ENCODE measurements at regions not wholly inside any gene's neighbourhood (a gene's known extent, or its start where the extent isn't known, plus 50 kb on each side); places are given as distances from the start of the nearest gene placed in this dataset.

DNA sequence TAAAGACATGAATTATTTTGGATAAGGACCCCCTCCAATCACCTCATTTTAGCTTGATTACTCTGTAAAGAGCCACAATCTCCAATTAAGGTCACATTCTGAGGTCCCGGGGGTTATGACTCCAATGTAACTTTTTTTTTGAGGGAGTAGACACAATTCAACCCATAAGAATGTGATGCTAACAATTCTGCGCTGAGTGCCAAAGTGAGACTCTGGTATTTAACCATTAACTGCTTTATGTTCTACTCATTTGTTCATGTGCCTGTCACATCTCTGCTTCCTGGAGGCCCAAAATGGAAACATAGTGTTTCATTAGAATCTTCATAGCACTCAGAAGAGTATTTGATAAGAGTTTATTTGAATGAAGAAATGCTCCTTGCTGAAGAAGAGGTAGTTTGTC is 234.8 kb downstream of the CPE start:
- Histone ChIP-seq H3K36me3 (no peaks in the 10 kb centered on the region), H3K27ac (no peak overlapping the region), H3K9me3 (no peaks in the 10 kb centered on the region), H3K4me3 (no peak overlapping the region), H3K4me1 (no peaks in the 10 kb centered on the region), H3K27me3 (no peaks in the 10 kb centered on the region)
- intact Hi-C loops (cut with DNase I), result no loop called here
- TF ChIP-seq CTCF (IDR thresholded peaks at IDR 0.05), result no peak
- DNase-seq (ENCODE audit: low spot score in 2 of 2), result no peak

- Histone ChIP-seq H3K4me3 (no peak overlapping the region), H3K4me1 (no peaks in the 10 kb centered on the region), H3K27me3 (no peaks in the 10 kb centered on the region), H3K27ac (no peak overlapping the region), H3K36me3 (no peaks in the 10 kb centered on the region), H3K9me3 (no peaks in the 10 kb centered on the region)
- intact Hi-C loops (cut with DNase I), result no loop called here
- no peak for DNase-seq (ENCODE audit: low spot score in 2 of 2)
- no peak for TF ChIP-seq CTCF (IDR thresholded peaks at IDR 0.05)
These were observed 242.1 kb downstream of the CPE start for GRCh38 chr4:165620913-165621312.

DNA sequence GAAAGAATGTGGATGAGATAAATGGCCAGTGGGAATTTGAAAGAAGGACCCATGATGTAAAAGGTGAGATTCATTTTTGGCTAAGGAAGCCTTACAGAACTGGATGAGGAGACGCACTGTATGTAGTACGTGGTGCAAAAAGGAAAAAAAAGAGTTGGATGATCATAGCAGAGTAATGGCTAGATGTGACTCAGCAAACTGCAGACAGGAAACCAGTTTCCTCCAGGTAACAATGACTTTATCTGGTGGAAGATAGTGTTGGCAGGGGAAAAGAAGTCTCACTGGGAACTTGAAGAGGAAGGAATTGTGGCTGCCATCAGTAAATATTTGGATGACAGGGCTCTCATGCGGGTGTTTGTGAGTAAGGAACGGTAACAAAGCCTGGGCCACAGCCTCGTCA is 243.2 kb downstream of the CPE start:
- Histone ChIP-seq H3K27ac (no peak overlapping the region), H3K27me3 (no peaks in the 10 kb centered on the region), H3K4me1 (no peaks in the 10 kb centered on the region), H3K4me3 (no peak overlapping the region), H3K9me3 (no peaks in the 10 kb centered on the region), H3K36me3 (no peaks in the 10 kb centered on the region)
- intact Hi-C loops (cut with DNase I), result no loop called here
- TF ChIP-seq CTCF (IDR thresholded peaks at IDR 0.05), result no peak
- DNase-seq (ENCODE audit: low spot score in 2 of 2), result no peak

GRCh38 chr4:165625281-165625680 is 246.5 kb downstream of the CPE start:
- no peaks in the 10 kb centered on the region for H3K4me1 ChIP-seq
- no peaks in the 10 kb centered on the region for H3K36me3 ChIP-seq
- DNase-seq (ENCODE audit: low spot score in 2 of 2), result no peak
- intact Hi-C loops (cut with DNase I), result no loop called here
- TF ChIP-seq CTCF (IDR thresholded peaks at IDR 0.05), result no peak
- H3K9me3 ChIP-seq, result no peaks in the 10 kb centered on the region
- no peak overlapping the region for H3K4me3 ChIP-seq
- no peaks in the 10 kb centered on the region for H3K27me3 ChIP-seq
- H3K27ac ChIP-seq, result no peak overlapping the region

DNA sequence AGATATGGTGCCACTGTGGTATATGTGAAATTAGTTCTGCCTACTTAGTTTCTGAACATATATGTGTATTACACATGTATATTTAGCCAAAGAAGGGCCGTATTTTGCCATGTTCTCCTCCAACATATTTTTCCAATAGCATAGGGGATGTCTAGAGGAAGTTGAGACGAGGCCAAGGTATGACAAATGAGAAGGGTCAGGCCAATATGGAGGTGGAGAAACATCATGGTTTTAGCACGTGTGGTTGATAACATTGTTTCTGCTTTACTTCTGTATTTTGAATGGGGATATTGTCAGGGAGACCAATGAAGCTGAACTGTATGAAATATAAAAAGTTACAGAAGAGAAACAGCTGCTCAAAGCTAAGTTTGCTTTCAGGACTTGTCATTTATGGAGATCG is 246.7 kb upstream of the TLL1 start:
- Histone ChIP-seq H3K36me3 (no peaks in the 10 kb centered on the region), H3K27me3 (no peaks in the 10 kb centered on the region), H3K4me3 (no peak overlapping the region), H3K4me1 (no peaks in the 10 kb centered on the region), H3K27ac (no peak overlapping the region), H3K9me3 (no peaks in the 10 kb centered on the region)
- TF ChIP-seq CTCF (IDR thresholded peaks at IDR 0.05), result no peak
- DNase-seq (ENCODE audit: low spot score in 2 of 2), result no peak
- intact Hi-C loops (cut with DNase I), result no loop called here

GRCh38 chr4:165627128-165627527 is 245.9 kb upstream of the TLL1 start:
- H3K9me3 ChIP-seq, result no peaks in the 10 kb centered on the region
- TF ChIP-seq CTCF (IDR thresholded peaks at IDR 0.05), result no peak
- H3K27ac ChIP-seq, result no peak overlapping the region
- intact Hi-C loops (cut with DNase I), result no loop called here
- H3K4me3 ChIP-seq, result no peak overlapping the region
- no peak for DNase-seq (ENCODE audit: low spot score in 2 of 2)
- H3K4me1 ChIP-seq, result no peaks in the 10 kb centered on the region
- no peaks in the 10 kb centered on the region for H3K36me3 ChIP-seq
- no peaks in the 10 kb centered on the region for H3K27me3 ChIP-seq

Data from ascending aorta (tissue), 2 donors.